ENCODE measurements at regions not wholly inside any gene's neighbourhood (a gene's known extent, or its start where the extent isn't known, plus 50 kb on each side); places are given as distances from the start of the nearest gene placed in this dataset.

DNA sequence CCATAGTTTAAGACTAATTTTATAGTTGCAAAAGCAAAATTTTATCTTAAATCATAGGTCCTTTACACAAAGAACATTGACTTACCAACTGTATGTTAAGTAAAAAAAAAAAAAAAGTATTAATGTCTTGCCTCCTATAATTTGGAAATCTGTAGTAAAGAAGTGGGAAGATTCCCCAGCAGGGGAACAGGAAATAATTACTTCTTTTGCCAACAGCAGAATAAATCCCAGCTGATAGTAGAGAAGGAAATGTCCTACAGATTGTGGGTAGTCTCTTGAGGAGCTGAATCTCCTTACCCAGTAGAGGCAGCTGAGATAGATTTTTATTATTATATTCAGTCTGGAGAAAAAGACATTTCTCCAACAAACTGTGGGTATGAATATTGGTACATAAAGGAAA lies 193.7 kb downstream of the SLC6A15 start:
- Mint-ChIP-seq H3K27ac (no peak overlapping the region), H3K4me1 (no peaks in the 10 kb centered on the region), H3K9me3 (peaks cover 0 to 9% of the 10 kb centered on the region in 2 donors), H3K36me3 (no peaks in the 10 kb centered on the region), H3K27me3 (ENCODE audit: low read depth in 2 of 2) (no peaks in the 10 kb centered on the region), H3K4me3 (no peak overlapping the region)
- TF ChIP-seq, protein P1, sequence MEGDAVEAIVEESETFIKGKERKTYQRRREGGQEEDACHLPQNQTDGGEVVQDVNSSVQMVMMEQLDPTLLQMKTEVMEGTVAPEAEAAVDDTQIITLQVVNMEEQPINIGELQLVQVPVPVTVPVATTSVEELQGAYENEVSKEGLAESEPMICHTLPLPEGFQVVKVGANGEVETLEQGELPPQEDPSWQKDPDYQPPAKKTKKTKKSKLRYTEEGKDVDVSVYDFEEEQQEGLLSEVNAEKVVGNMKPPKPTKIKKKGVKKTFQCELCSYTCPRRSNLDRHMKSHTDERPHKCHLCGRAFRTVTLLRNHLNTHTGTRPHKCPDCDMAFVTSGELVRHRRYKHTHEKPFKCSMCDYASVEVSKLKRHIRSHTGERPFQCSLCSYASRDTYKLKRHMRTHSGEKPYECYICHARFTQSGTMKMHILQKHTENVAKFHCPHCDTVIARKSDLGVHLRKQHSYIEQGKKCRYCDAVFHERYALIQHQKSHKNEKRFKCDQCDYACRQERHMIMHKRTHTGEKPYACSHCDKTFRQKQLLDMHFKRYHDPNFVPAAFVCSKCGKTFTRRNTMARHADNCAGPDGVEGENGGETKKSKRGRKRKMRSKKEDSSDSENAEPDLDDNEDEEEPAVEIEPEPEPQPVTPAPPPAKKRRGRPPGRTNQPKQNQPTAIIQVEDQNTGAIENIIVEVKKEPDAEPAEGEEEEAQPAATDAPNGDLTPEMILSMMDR (IDR thresholded peaks at IDR 0.05) = no peak
- Histone ChIP-seq H3K4me3 (ENCODE audit: low read length) (no peak overlapping the region), H3K9me3 (ENCODE audit: control insufficient read depth, insufficient read depth, low read length) (no peaks in the 10 kb centered on the region), H3K27ac (ENCODE audit: low read length) (no peak overlapping the region), H3K36me3 (ENCODE audit: control insufficient read depth, insufficient read depth, low read length) (no peaks in the 10 kb centered on the region), H3K4me1 (ENCODE audit: control insufficient read depth, insufficient read depth, low read length) (no peaks in the 10 kb centered on the region), H3K27me3 (ENCODE audit: control insufficient read depth, insufficient read depth, low read length) (no peaks in the 10 kb centered on the region)
- intact Hi-C loops (cut with micrococcal nuclease) = no loop called here
- ATAC-seq = no peak
- no peak for DNase-seq

DNA sequence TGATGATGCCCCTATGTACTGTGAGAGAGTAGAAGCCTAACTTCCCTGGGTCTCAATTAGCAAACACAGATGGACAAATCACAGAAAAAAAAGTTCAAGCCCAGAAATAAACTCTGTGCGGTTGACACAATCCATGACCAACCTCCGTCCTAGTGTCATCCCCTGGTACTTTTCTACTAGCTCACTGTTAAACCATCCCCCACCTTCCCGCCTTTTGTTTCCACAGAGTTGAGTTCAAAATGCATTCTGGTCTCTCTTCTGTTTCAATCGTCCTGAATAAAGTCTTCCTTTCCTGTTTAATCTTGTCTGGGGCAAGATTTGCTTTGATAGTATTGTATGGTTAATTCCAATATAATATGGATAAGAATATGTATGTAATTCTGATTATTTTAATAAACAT lies 199.9 kb downstream of the SLC6A15 start:
- no peak for ATAC-seq

DNA sequence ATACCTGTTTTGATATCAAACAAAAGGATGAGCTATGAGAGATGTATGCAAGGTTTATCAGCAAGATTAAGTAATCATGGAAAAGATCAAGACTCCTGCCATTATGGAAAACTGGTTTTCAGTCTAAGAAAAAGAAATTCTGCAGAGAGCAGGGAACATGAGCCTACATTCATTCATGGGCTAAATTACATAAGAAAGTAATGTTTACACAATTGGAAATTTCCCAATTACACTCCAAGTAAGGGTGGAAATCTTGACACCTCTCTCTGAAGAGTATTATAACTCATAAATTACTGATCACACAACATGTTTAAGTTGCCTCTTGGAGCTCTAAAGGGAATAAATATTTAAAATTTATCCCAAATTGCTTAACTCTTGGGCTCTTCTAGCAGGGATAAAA lies 206.2 kb downstream of the SLC6A15 start:
- Histone ChIP-seq H3K27ac (ENCODE audit: low read length) (no peak overlapping the region), H3K9me3 (ENCODE audit: control insufficient read depth, insufficient read depth, low read length) (no peaks in the 10 kb centered on the region), H3K36me3 (ENCODE audit: control insufficient read depth, insufficient read depth, low read length) (no peaks in the 10 kb centered on the region), H3K4me3 (ENCODE audit: low read length) (no peak overlapping the region), H3K4me1 (ENCODE audit: control insufficient read depth, insufficient read depth, low read length) (no peaks in the 10 kb centered on the region), H3K27me3 (ENCODE audit: control insufficient read depth, insufficient read depth, low read length) (no peaks in the 10 kb centered on the region)
- Mint-ChIP-seq H3K4me1 (no peaks in the 10 kb centered on the region), H3K9me3 (peaks cover 2 to 4% of the 10 kb centered on the region in 2 donors), H3K36me3 (no peaks in the 10 kb centered on the region), H3K27me3 (ENCODE audit: low read depth in 2 of 2) (no peaks in the 10 kb centered on the region), H3K27ac (no peak overlapping the region), H3K4me3 (no peak overlapping the region)
- intact Hi-C loops (cut with micrococcal nuclease) = no loop called here
- no peak for ATAC-seq
- DNase-seq = no peak
- TF ChIP-seq, protein P1 (IDR thresholded peaks at IDR 0.05) = no peak

More for the DNA sequence above, 199.9 kb downstream of the SLC6A15 start:
- H3K27me3 ChIP-seq (ENCODE audit: control insufficient read depth, insufficient read depth, low read length) = no peaks in the 10 kb centered on the region
- TF ChIP-seq, protein P1 (IDR thresholded peaks at IDR 0.05) = no peak
- intact Hi-C loops (cut with micrococcal nuclease) = no loop called here
- H3K27ac ChIP-seq (ENCODE audit: low read length) = no peak overlapping the region
- no peaks in the 10 kb centered on the region for H3K27me3 Mint-ChIP-seq (ENCODE audit: low read depth in 2 of 2)
- H3K36me3 ChIP-seq (ENCODE audit: control insufficient read depth, insufficient read depth, low read length) = no peaks in the 10 kb centered on the region
- no peak overlapping the region for H3K4me3 ChIP-seq (ENCODE audit: low read length)
- H3K4me1 ChIP-seq (ENCODE audit: control insufficient read depth, insufficient read depth, low read length) = no peaks in the 10 kb centered on the region
- H3K27ac Mint-ChIP-seq = no peak overlapping the region
- no peak overlapping the region for H3K4me3 Mint-ChIP-seq
- H3K36me3 Mint-ChIP-seq = no peaks in the 10 kb centered on the region
- H3K9me3 ChIP-seq (ENCODE audit: control insufficient read depth, insufficient read depth, low read length) = no peaks in the 10 kb centered on the region
- WGBS (ENCODE audit: insufficient coverage) = 70% methylated on average over 4 of the region's 4 CpGs
- peaks cover 2 to 3% of the 10 kb centered on the region in 2 donors for H3K9me3 Mint-ChIP-seq
- no peak for DNase-seq
- H3K4me1 Mint-ChIP-seq = no peaks in the 10 kb centered on the region

DNA sequence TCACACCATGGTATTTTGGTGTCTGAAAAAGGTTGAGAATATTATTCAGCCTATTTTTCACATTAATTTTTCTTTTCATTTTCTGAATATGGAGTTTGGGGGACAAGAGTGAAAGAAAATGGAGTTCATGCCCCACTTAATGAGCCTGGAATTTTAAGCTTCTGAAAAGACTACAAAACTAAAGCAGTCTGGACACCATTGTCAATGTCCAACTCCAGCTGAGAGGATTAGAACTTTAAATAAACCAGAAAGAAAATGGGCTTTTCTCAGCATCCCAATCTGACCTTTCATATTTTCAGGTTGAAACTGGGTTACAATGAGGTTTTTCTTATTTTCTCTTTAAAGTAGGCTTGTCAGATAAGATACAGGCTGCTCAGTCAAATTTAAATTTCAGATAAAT lies 207.7 kb downstream of the SLC6A15 start:
- DNase-seq (no peak), ATAC-seq (no peak)
- no peaks in the 10 kb centered on the region for H3K27me3 Mint-ChIP-seq (ENCODE audit: low read depth in 2 of 2)
- no peaks in the 10 kb centered on the region for H3K27me3 ChIP-seq (ENCODE audit: control insufficient read depth, insufficient read depth, low read length)
- TF ChIP-seq, protein P1 (IDR thresholded peaks at IDR 0.05) = no peak
- no peaks in the 10 kb centered on the region for H3K4me1 Mint-ChIP-seq
- intact Hi-C loops (cut with micrococcal nuclease) = no loop called here
- peaks cover 2 to 5% of the 10 kb centered on the region in 2 donors for H3K9me3 Mint-ChIP-seq
- H3K9me3 ChIP-seq (ENCODE audit: control insufficient read depth, insufficient read depth, low read length) = no peaks in the 10 kb centered on the region
- no peaks in the 10 kb centered on the region for H3K36me3 Mint-ChIP-seq
- H3K4me3 ChIP-seq (ENCODE audit: low read length) = no peak overlapping the region
- no peak overlapping the region for H3K4me3 Mint-ChIP-seq
- H3K36me3 ChIP-seq (ENCODE audit: control insufficient read depth, insufficient read depth, low read length) = no peaks in the 10 kb centered on the region
- no peak overlapping the region for H3K27ac Mint-ChIP-seq
- no peak overlapping the region for H3K27ac ChIP-seq (ENCODE audit: low read length)
- no peaks in the 10 kb centered on the region for H3K4me1 ChIP-seq (ENCODE audit: control insufficient read depth, insufficient read depth, low read length)

Data from natural killer cell (primary cell).